Activated T-cell treated with anti-CD3 and anti-CD28 coated beads for 1 hour (primary cell): ENCODE measurements at regions not wholly inside any gene's neighbourhood (a gene's known extent, or its start where the extent isn't known, plus 50 kb on each side); places are given as distances from the start of the nearest gene placed in this dataset.

Source experiments
- DNase-seq: peaks from one replicate; pipeline ENCODE4 v3.0.0-alpha.2; 2020; ENCODE audit warnings: low read depth

- DNase-seq, result no peak
Measured at GRCh38 chr10:78802431-78802830, 266.3 kb upstream of the ZMIZ1 start.

- no peak for DNase-seq
Measured at GRCh38 chr10:78802866-78803265, 265.9 kb upstream of the ZMIZ1 start.

- no peak for DNase-seq
Measured at GRCh38 chr10:78803710-78804109, 265.1 kb upstream of the ZMIZ1 start.

GRCh38 chr10:78804411-78805032 is 264.2 kb upstream of the ZMIZ1 start:
- no peak for DNase-seq

GRCh38 chr10:78805176-78805575 is 263.6 kb upstream of the ZMIZ1 start:
- DNase-seq, result no peak

- DNase-seq, result no peak
Measured at GRCh38 chr10:78806681-78807221, 262.0 kb upstream of the ZMIZ1 start.

- DNase-seq, result no peak
Measured at GRCh38 chr10:78807504-78808203, 261.1 kb upstream of the ZMIZ1 start.

GRCh38 chr10:78808286-78808685 is 260.5 kb upstream of the ZMIZ1 start:
- no peak for DNase-seq

- no peak for DNase-seq
Measured at GRCh38 chr10:78808736-78809367, 259.9 kb upstream of the ZMIZ1 start.

GRCh38 chr10:78811174-78811573 is 257.6 kb upstream of the ZMIZ1 start:
- no peak for DNase-seq

- no peak for DNase-seq
Measured at GRCh38 chr10:78812571-78813318, 256.0 kb upstream of the ZMIZ1 start.

- no peak for DNase-seq
Measured at GRCh38 chr10:78813526-78813925, 255.2 kb upstream of the ZMIZ1 start.

- DNase-seq, result no peak
Measured at GRCh38 chr10:78813998-78814399, 254.8 kb upstream of the ZMIZ1 start.

- DNase-seq, result no peak
Measured at GRCh38 chr10:78814407-78814806, 254.4 kb upstream of the ZMIZ1 start.

GRCh38 chr10:78815702-78816334 is 252.9 kb upstream of the ZMIZ1 start:
- DNase-seq, result no peak

- DNase-seq, result no peak
Measured at GRCh38 chr10:78817361-78817760, 251.4 kb upstream of the ZMIZ1 start.

GRCh38 chr10:78817804-78818203 is 251.0 kb upstream of the ZMIZ1 start:
- no peak for DNase-seq

GRCh38 chr10:78819361-78820006 is 249.3 kb upstream of the ZMIZ1 start:
- DNase-seq, result no peak

- DNase-seq, result no peak
Measured at GRCh38 chr10:78820007-78820362, 248.8 kb upstream of the ZMIZ1 start.

- DNase-seq, result no peak
Measured at GRCh38 chr10:78821052-78821451, 247.7 kb upstream of the ZMIZ1 start.
